IMR-90 (cell line): ENCODE measurements at regions not wholly inside any gene's neighbourhood (a gene's known extent, or its start where the extent isn't known, plus 50 kb on each side); places are given as distances from the start of the nearest gene placed in this dataset.

ENCODE experiments used
- ATAC-seq: fragments of 200-7000 bp; cut with Tn5 transposase; 2 replicates; pipeline ENCODE4 v1.9.1; 2020; ENCODE audit warnings: low read depth, mild to moderate bottlenecking, moderate library complexity
- BruUV-seq: library from RNA; stranded (reverse); fragments of 400-500 nt; replicated peaks from 2 replicates; lab custom pipeline; 2021; lab: Mats Ljungman, UMichigan
- CTCF ChIA-PET: fragments of 300-600 bp; formaldehyde crosslinking; extraction: SDS; loops from one replicate; lab custom pipeline; 2021; ENCODE audit warnings: antibody characterized with exemption; lab: Yijun Ruan, JAX
- POLR2A ChIA-PET: fragments of 300-600 bp; sonication (Branson Sonifier 250); formaldehyde crosslinking; loops from one replicate; lab custom pipeline; 2022; ENCODE audit warnings: antibody characterized with exemption; ENCODE audit not compliant: unreplicated experiment; lab: Charles Lee
- DNase-seq: peaks from one replicate; pipeline ENCODE4 v3.0.0; 2013
- H2AFZ ChIP-seq: replicated peaks from 2 replicates; pipeline ENCODE3; 2013; ENCODE audit warnings: low read length, mild to moderate bottlenecking; ENCODE audit not compliant: poor library complexity
- H2AK5ac ChIP-seq: 2 replicates; pipeline ENCODE4 v1.6.1; 2013; ENCODE audit warnings: low read depth, low read length, inconsistent platforms
- H2AK9ac ChIP-seq: replicated peaks from 2 replicates; pipeline ENCODE3; 2013; ENCODE audit warnings: mild to moderate bottlenecking, low read depth, low read length, moderate library complexity; ENCODE audit not compliant: poor library complexity
- H2BK120ac ChIP-seq: 2 replicates; pipeline ENCODE4 v1.6.1; 2013; ENCODE audit warnings: low read depth, low read length, inconsistent platforms
- H2BK15ac ChIP-seq: 3 replicates; pipeline ENCODE4 v1.6.1; 2013; ENCODE audit warnings: low read depth, low read length, inconsistent platforms
- H2BK20ac ChIP-seq: 2 replicates; pipeline ENCODE4 v1.6.1; 2013; ENCODE audit warnings: low read depth, mild to moderate bottlenecking, inconsistent platforms, low read length, moderate library complexity
- H2BK5ac ChIP-seq: 2 replicates; pipeline ENCODE4 v1.6.1; 2013; ENCODE audit warnings: mild to moderate bottlenecking, low read depth, low read length, inconsistent platforms; ENCODE audit not compliant: poor library complexity, severe bottlenecking
- H3K14ac ChIP-seq: replicated peaks from 2 replicates; pipeline ENCODE4 v1.6.1; 2013; ENCODE audit warnings: low read depth, low read length, inconsistent platforms
- H3K18ac ChIP-seq: 2 replicates; pipeline ENCODE4 v1.6.1; 2013; ENCODE audit warnings: low read depth, low read length, control low read depth
- H3K23ac ChIP-seq: 2 replicates; pipeline ENCODE4 v1.6.1; 2013; ENCODE audit warnings: low read depth, low read length, inconsistent platforms
- H3K27ac ChIP-seq: 2 replicates; pipeline ENCODE4 v1.5.1; 2013; ENCODE audit warnings: mild to moderate bottlenecking, control low read depth, low read length; ENCODE audit not compliant: insufficient read depth
- H3K27me3 ChIP-seq: 2 replicates; pipeline ENCODE4 v1.6.1; 2013; ENCODE audit warnings: low read length; ENCODE audit not compliant: control insufficient read depth, insufficient read depth
- H3K36me3 ChIP-seq: 2 replicates; pipeline ENCODE4 v1.6.1; 2013; ENCODE audit warnings: low read length, mixed read lengths; ENCODE audit not compliant: control insufficient read depth, insufficient read depth
- H3K4ac ChIP-seq: 2 replicates; pipeline ENCODE4 v1.6.1; 2013; ENCODE audit warnings: low read depth, low read length, inconsistent platforms
- H3K4me1 ChIP-seq: 2 replicates; pipeline ENCODE4 v1.6.1; 2013; ENCODE audit warnings: low read length, mixed read lengths; ENCODE audit not compliant: control insufficient read depth, insufficient read depth
- H3K4me2 ChIP-seq: 2 replicates; pipeline ENCODE4 v1.6.1; 2013; ENCODE audit warnings: low read depth, mild to moderate bottlenecking, control low read depth, low read length, moderate library complexity
- H3K4me3 ChIP-seq: 2 replicates; pipeline ENCODE4 v1.5.1; 2013; ENCODE audit warnings: low read depth, mild to moderate bottlenecking, control low read depth, low read length, moderate library complexity; ENCODE audit not compliant: insufficient read depth
- H3K56ac ChIP-seq: 2 replicates; pipeline ENCODE4 v1.6.1; 2013; ENCODE audit warnings: low read length, inconsistent platforms; ENCODE audit not compliant: insufficient read depth; ENCODE audit errors: extremely low read depth
- H3K79me1 ChIP-seq, 2 experiments: 2 replicates each; pipeline ENCODE4 v1.6.1; 2013; ENCODE audit warnings: low read length in 2 of 2, inconsistent platforms in 1 of 2, low read depth in 1 of 2
- H3K9ac ChIP-seq: 2 replicates; pipeline ENCODE4 v1.6.1; 2013; ENCODE audit warnings: low read depth, low read length, control low read depth
- H3K9me1 ChIP-seq: 2 replicates; pipeline ENCODE4 v1.6.1; 2013; ENCODE audit warnings: low read length, inconsistent platforms; ENCODE audit not compliant: insufficient read depth
- H3K9me3 ChIP-seq: 2 replicates; pipeline ENCODE4 v1.6.1; 2013; ENCODE audit warnings: low read length; ENCODE audit not compliant: control insufficient read depth, insufficient read depth
- H4K20me1 ChIP-seq: 2 replicates; pipeline ENCODE4 v1.6.1; 2013; ENCODE audit warnings: low read length, inconsistent platforms; ENCODE audit not compliant: insufficient read depth
- H4K5ac ChIP-seq: 2 replicates; pipeline ENCODE4 v1.6.1; 2013; ENCODE audit warnings: mild to moderate bottlenecking, low read depth, low read length, control low read depth
- H4K8ac ChIP-seq, 2 experiments: 2 replicates each; pipeline ENCODE4 v1.6.1; 2013; ENCODE audit warnings: low read depth in 2 of 2, low read length in 2 of 2, control low read depth in 1 of 2, inconsistent platforms in 1 of 2
- H4K91ac ChIP-seq: 2 replicates; pipeline ENCODE4 v1.6.1; 2013; ENCODE audit warnings: low read depth, low read length, inconsistent platforms; ENCODE audit not compliant: insufficient read depth
- CTCF ChIP-seq: conservative IDR thresholded peaks from 2 replicates; pipeline ENCODE4 v1.5.1; 2012; ENCODE audit warnings: mild to moderate bottlenecking, low read depth, low read length, improper control_type of control experiment
- ELK1 ChIP-seq: fragments of 150-350 bp; IDR thresholded peaks from 2 replicates; pipeline ENCODE4 v1.6.1; 2016; ENCODE audit warnings: low read depth, mild to moderate bottlenecking, low read length, moderate library complexity, borderline replicate concordance
- FOS ChIP-seq: fragments of 150-350 bp; IDR thresholded peaks from 2 replicates; pipeline ENCODE4 v1.6.1; 2016; ENCODE audit warnings: low read depth, low read length
- RCOR1 ChIP-seq: IDR thresholded peaks from 2 replicates; pipeline ENCODE4 v1.6.1; 2012; ENCODE audit warnings: mild to moderate bottlenecking, low read length, improper control_type of control experiment; ENCODE audit not compliant: insufficient replicate concordance
- RFX5 ChIP-seq: IDR thresholded peaks from 2 replicates; pipeline ENCODE4 v1.8.0; 2012; ENCODE audit warnings: low read depth, mild to moderate bottlenecking, low read length, moderate library complexity
- WGBS, 2 experiments: methylation state at CpG; one replicate each; pipeline versions ENCODE4 v1.1.5 to v1.1.7; 2013; ENCODE audit warnings: missing lambda C conversion rate in 2 of 2; ENCODE audit not compliant: insufficient read length in 1 of 2; ENCODE audit errors: extremely low coverage in 2 of 2; 5-methylcytosine and 5-hydroxymethylcytosine counted together
- dilution Hi-C: fragments of 300-500 bp; cut with HindIII; formaldehyde crosslinking; loops from one replicate; pipeline ENCODE4 v1.14.3; 2018; ENCODE audit warnings: low sequenced_read_pairs; ENCODE audit not compliant: unreplicated experiment
- in situ Hi-C: fragments of 300-500 bp; cut with MboI; formaldehyde crosslinking; loops from 3 replicates; pipeline ENCODE4 v1.14.3; 2019; ENCODE audit warnings: low sequenced_read_pairs, inconsistent platforms, mixed read lengths
- intact Hi-C: fragments of 100-400 bp; cut with micrococcal nuclease; formaldehyde crosslinking; loops from 2 replicates; pipeline ENCODE4 v1.10.0; 2022

DNA sequence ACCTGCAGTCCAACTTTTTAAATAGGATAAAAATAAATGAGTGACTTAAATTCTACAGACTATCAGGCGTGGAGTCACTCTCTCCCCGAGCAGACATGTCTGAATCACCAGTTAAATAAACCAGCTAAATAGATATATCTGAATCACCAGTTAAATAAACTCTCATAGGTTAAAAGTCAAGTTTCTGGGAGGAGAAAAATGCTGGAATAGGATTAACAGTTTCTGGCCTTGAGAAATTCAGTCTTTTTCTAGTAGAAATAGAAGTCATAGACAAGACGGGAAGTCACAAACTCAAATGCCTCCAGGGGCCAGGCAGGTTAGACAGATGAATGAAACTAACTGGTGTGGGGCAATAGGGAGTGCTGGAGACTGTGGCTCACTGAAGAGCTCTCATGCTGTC lies 258.6 kb upstream of the TMEM132C start:
- Histone ChIP-seq H2BK20ac (no peak overlapping the region), H3K56ac (no peak overlapping the region), H3K9ac (no peak overlapping the region), H2BK5ac (no peak overlapping the region), H2AK9ac (no peak overlapping the region), H3K4me3 (no peak overlapping the region), H2AK5ac (no peak overlapping the region), H3K18ac (no peak overlapping the region), H3K4ac (no peak overlapping the region), H4K8ac (no peak overlapping the region), H3K36me3 (no peaks in the 10 kb centered on the region), H3K14ac (no peak overlapping the region), H2AFZ (no peak overlapping the region), H3K4me1 (no peaks in the 10 kb centered on the region), H3K27ac (no peak overlapping the region), H4K91ac (no peak overlapping the region), H4K5ac (no peak overlapping the region), H3K79me1 (no peaks in the 10 kb centered on the region), H3K9me3 (peaks cover 13% of the 10 kb centered on the region), H3K27me3 (no peaks in the 10 kb centered on the region), H2BK15ac (no peak overlapping the region), H4K20me1 (no peaks in the 10 kb centered on the region), H3K4me2 (no peak overlapping the region), H3K23ac (no peak overlapping the region), H3K9me1 (no peaks in the 10 kb centered on the region), H2BK120ac (no peak overlapping the region)
- ChIA-PET CTCF (no interaction called here), POLR2A (no interaction called here)
- in situ Hi-C loops: no loop called here
- TF ChIP-seq ELK1: no peak
- TF ChIP-seq FOS: no peak
- TF ChIP-seq RCOR1: no peak
- TF ChIP-seq CTCF: no peak
- TF ChIP-seq RFX5: no peak
- ATAC-seq (no peak), DNase-seq (no peak)
- dilution Hi-C loops: no loop called here
- no TSS peak for BruUV-seq
- intact Hi-C loops: no loop called here
- no CpG with 5 or more reads among the region's 3 CpGs for WGBS, 2 experiments
